Stimulated activated naive CD8-positive, alpha-beta T cell treated with anti-CD3 and anti-CD28 coated beads, Interleukin-15, Interleukin-2, amounts not matched to agents 100 ng/mL and 50 ng/mL, for 24 hours (primary cell): ENCODE measurements at regions not wholly inside any gene's neighbourhood (a gene's known extent, or its start where the extent isn't known, plus 50 kb on each side); places are given as distances from the start of the nearest gene placed in this dataset.

ENCODE experiments used
- H3K27ac Mint-ChIP-seq: one replicate; pipeline ENCODE4 v1.8.0; 2021; ENCODE audit warnings: mild to moderate bottlenecking, mixed read lengths
- H3K27me3 Mint-ChIP-seq: one replicate; pipeline ENCODE4 v1.8.0; 2021; ENCODE audit warnings: mixed read lengths
- H3K36me3 Mint-ChIP-seq: one replicate; pipeline ENCODE4 v1.8.0; 2021; ENCODE audit warnings: low read depth, mixed read lengths
- H3K4me1 Mint-ChIP-seq: one replicate; pipeline ENCODE4 v1.8.0; 2021; ENCODE audit warnings: low read depth, mixed read lengths
- H3K4me3 Mint-ChIP-seq: one replicate; pipeline ENCODE4 v1.8.0; 2021; ENCODE audit warnings: mild to moderate bottlenecking, mixed read lengths
- H3K9me3 Mint-ChIP-seq: one replicate; pipeline ENCODE4 v1.8.0; 2021; ENCODE audit warnings: mixed read lengths

- Mint-ChIP-seq H3K4me3 (no peak overlapping the region), H3K4me1 (no peaks in the 10 kb centered on the region), H3K27me3 (no peaks in the 10 kb centered on the region), H3K27ac (no peak overlapping the region), H3K36me3 (no peaks in the 10 kb centered on the region), H3K9me3 (no peaks in the 10 kb centered on the region)
These were observed 195.2 kb downstream of the UQCRFS1 start for GRCh38 chr19:29017788-29018187.

GRCh38 chr19:29016926-29017760 is 195.8 kb downstream of the UQCRFS1 start:
- Mint-ChIP-seq H3K27ac (no peak overlapping the region), H3K9me3 (no peaks in the 10 kb centered on the region), H3K27me3 (no peaks in the 10 kb centered on the region), H3K4me3 (no peak overlapping the region), H3K36me3 (no peaks in the 10 kb centered on the region), H3K4me1 (no peaks in the 10 kb centered on the region)

GRCh38 chr19:29016353-29016752 is 196.6 kb downstream of the UQCRFS1 start:
- Mint-ChIP-seq H3K9me3 (no peaks in the 10 kb centered on the region), H3K36me3 (no peaks in the 10 kb centered on the region), H3K4me1 (no peaks in the 10 kb centered on the region), H3K27me3 (no peaks in the 10 kb centered on the region), H3K4me3 (no peak overlapping the region), H3K27ac (no peak overlapping the region)

- Mint-ChIP-seq H3K4me1 (no peaks in the 10 kb centered on the region), H3K27ac (no peak overlapping the region), H3K4me3 (no peak overlapping the region), H3K36me3 (no peaks in the 10 kb centered on the region), H3K9me3 (no peaks in the 10 kb centered on the region), H3K27me3 (no peaks in the 10 kb centered on the region)
These were observed 197.4 kb downstream of the UQCRFS1 start for GRCh38 chr19:29015569-29015968.

- no peaks in the 10 kb centered on the region for H3K4me1 Mint-ChIP-seq
- no peaks in the 10 kb centered on the region for H3K9me3 Mint-ChIP-seq
These were observed 198.0 kb downstream of the UQCRFS1 start for GRCh38 chr19:29014857-29015436.

GRCh38 chr19:29013988-29014387 is 199.0 kb downstream of the UQCRFS1 start:
- Mint-ChIP-seq H3K4me1 (no peaks in the 10 kb centered on the region), H3K27ac (no peak overlapping the region), H3K9me3 (no peaks in the 10 kb centered on the region), H3K4me3 (no peak overlapping the region), H3K27me3 (no peaks in the 10 kb centered on the region), H3K36me3 (no peaks in the 10 kb centered on the region)

More at GRCh38 chr19:29014857-29015436, 198.0 kb downstream of the UQCRFS1 start:
- Mint-ChIP-seq H3K27me3 (no peaks in the 10 kb centered on the region), H3K4me3 (no peak overlapping the region), H3K36me3 (no peaks in the 10 kb centered on the region), H3K27ac (no peak overlapping the region)

GRCh38 chr19:29013325-29013724 is 199.6 kb downstream of the UQCRFS1 start:
- Mint-ChIP-seq H3K36me3 (no peaks in the 10 kb centered on the region), H3K4me1 (no peaks in the 10 kb centered on the region), H3K27me3 (no peaks in the 10 kb centered on the region), H3K9me3 (no peaks in the 10 kb centered on the region), H3K4me3 (no peak overlapping the region), H3K27ac (no peak overlapping the region)

GRCh38 chr19:29012457-29012856 is 200.5 kb downstream of the UQCRFS1 start:
- Mint-ChIP-seq H3K36me3 (no peaks in the 10 kb centered on the region), H3K9me3 (no peaks in the 10 kb centered on the region), H3K27me3 (no peaks in the 10 kb centered on the region), H3K4me1 (no peaks in the 10 kb centered on the region), H3K27ac (no peak overlapping the region), H3K4me3 (no peak overlapping the region)

- Mint-ChIP-seq H3K9me3 (no peaks in the 10 kb centered on the region), H3K36me3 (no peaks in the 10 kb centered on the region), H3K4me3 (no peak overlapping the region), H3K27me3 (no peaks in the 10 kb centered on the region), H3K4me1 (no peaks in the 10 kb centered on the region), H3K27ac (no peak overlapping the region)
These were observed 202.7 kb downstream of the UQCRFS1 start for GRCh38 chr19:29010276-29010675.

- H3K27me3 Mint-ChIP-seq, result no peaks in the 10 kb centered on the region
- no peaks in the 10 kb centered on the region for H3K9me3 Mint-ChIP-seq
- H3K4me3 Mint-ChIP-seq, result no peak overlapping the region
- H3K36me3 Mint-ChIP-seq, result no peaks in the 10 kb centered on the region
- H3K27ac Mint-ChIP-seq, result no peak overlapping the region
- no peaks in the 10 kb centered on the region for H3K4me1 Mint-ChIP-seq
These were observed 206.8 kb downstream of the UQCRFS1 start for GRCh38 chr19:29006057-29006735.

GRCh38 chr19:29004796-29005195 is 208.2 kb downstream of the UQCRFS1 start:
- Mint-ChIP-seq H3K27ac (no peak overlapping the region), H3K4me1 (no peaks in the 10 kb centered on the region), H3K27me3 (no peaks in the 10 kb centered on the region), H3K4me3 (no peak overlapping the region), H3K36me3 (no peaks in the 10 kb centered on the region), H3K9me3 (no peaks in the 10 kb centered on the region)

- H3K27ac Mint-ChIP-seq, result no peak overlapping the region
- peaks cover 4% of the 10 kb centered on the region for H3K27me3 Mint-ChIP-seq
- peaks cover 7% of the 10 kb centered on the region for H3K9me3 Mint-ChIP-seq
- no peaks in the 10 kb centered on the region for H3K36me3 Mint-ChIP-seq
- no peaks in the 10 kb centered on the region for H3K4me1 Mint-ChIP-seq
- H3K4me3 Mint-ChIP-seq, result no peak overlapping the region
These were observed 209.1 kb downstream of the UQCRFS1 start for GRCh38 chr19:29003641-29004409.

- H3K9me3 Mint-ChIP-seq, result peaks cover 14% of the 10 kb centered on the region
- no peak overlapping the region for H3K27ac Mint-ChIP-seq
- peaks cover 8% of the 10 kb centered on the region for H3K27me3 Mint-ChIP-seq
- no peaks in the 10 kb centered on the region for H3K36me3 Mint-ChIP-seq
- H3K4me3 Mint-ChIP-seq, result no peak overlapping the region
- no peaks in the 10 kb centered on the region for H3K4me1 Mint-ChIP-seq
These were observed 210.6 kb downstream of the UQCRFS1 start for GRCh38 chr19:29002336-29002735.

GRCh38 chr19:29001597-29002245 is 211.2 kb downstream of the UQCRFS1 start:
- Mint-ChIP-seq H3K36me3 (no peaks in the 10 kb centered on the region), H3K4me3 (no peak overlapping the region), H3K27me3 (peaks cover 8% of the 10 kb centered on the region), H3K9me3 (peaks cover 14% of the 10 kb centered on the region), H3K27ac (no peak overlapping the region), H3K4me1 (no peaks in the 10 kb centered on the region)
